ENCODE measurements at regions not wholly inside any gene's neighbourhood (a gene's known extent, or its start where the extent isn't known, plus 50 kb on each side); places are given as distances from the start of the nearest gene placed in this dataset.
A peak's percentile ranks its signal among the peaks of the same experiment; 100 is the strongest.
"Not testable (repeated sequence)": the region's sequence is repeated elsewhere in the genome, so short reads cannot be mapped to it uniquely, and the experiment has no call there.

DNA sequence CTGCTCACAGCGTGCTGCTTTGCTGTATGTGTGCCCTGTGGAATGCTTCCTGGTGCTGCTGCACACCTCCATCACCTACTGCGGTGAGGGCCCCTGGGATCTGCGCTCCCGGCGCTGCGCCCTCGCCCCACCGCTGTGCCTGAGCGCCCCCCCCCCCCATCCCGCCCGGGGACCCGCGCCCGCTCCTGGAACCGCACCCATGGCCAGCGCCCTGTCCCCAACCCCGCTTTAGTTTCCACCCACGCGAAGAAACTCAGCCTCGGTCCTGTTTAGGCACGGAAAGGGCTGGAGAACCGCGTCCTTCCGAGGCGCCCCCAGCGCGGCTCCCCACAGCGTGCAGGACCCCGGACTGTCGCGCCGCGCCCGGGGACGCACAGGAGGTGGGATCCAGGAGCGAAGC, 265.5 kb downstream of the POTEB3 start:
- H3K4me1 Mint-ChIP-seq (ENCODE audit: low read depth); H3K27me3 Mint-ChIP-seq; H3K9me3 Mint-ChIP-seq (ENCODE audit: low read depth); H3K36me3 Mint-ChIP-seq (ENCODE audit: insufficient read depth); DNase-seq (ENCODE audit: low spot score, unreplicated experiment); H3K4me3 Mint-ChIP-seq (ENCODE audit: low read depth); H3K27ac Mint-ChIP-seq: not testable (repeated sequence)

DNA sequence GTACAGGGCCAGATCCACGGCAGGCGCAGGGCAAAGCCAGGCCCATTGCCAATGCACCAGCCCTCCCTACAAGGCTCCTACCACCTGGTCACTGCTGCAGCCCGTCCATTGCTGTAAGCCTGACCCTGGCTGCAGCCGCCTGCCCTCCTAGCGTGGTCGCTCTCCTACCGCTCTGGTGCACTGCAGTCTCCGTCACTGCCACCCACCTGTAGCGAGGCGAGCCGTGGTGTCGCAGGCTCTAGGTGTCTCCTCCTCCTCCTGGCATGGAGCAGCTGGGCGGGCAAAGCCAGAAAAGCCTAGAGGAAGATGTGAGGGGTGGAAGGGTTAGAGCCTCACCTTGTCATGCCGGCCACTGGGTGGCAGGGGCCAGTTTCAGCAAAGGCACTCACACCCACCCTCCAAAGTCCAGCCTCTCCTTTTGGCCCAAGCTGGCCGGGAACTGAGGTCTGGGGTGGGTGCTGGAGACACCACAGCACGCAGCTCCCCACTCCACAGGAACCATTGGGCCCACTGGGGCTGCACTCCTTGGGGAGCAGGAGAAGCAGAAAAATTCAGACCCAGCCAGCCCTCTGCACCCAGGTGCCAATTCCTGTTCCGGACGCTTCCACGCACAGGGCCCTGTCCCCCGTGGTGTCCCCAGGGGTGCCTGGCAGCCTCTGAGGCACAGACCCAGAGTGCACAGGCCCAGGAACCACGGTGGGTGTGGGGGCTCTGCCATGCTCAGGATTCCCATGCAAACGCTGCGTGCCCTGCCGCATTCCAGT, 285.3 kb upstream of the POTEB2 start:
- DNase-seq (ENCODE audit: low spot score, unreplicated experiment); H3K4me3 Mint-ChIP-seq (ENCODE audit: low read depth); H3K4me1 Mint-ChIP-seq (ENCODE audit: low read depth); H3K27me3 Mint-ChIP-seq; H3K27ac Mint-ChIP-seq; H3K9me3 Mint-ChIP-seq (ENCODE audit: low read depth); H3K36me3 Mint-ChIP-seq (ENCODE audit: insufficient read depth): not testable (repeated sequence)

GRCh38 chr15:21148136-21148535, 282.0 kb upstream of the POTEB2 start:
- H3K4me1 Mint-ChIP-seq (ENCODE audit: low read depth); H3K27me3 Mint-ChIP-seq; H3K36me3 Mint-ChIP-seq (ENCODE audit: insufficient read depth); H3K27ac Mint-ChIP-seq; H3K9me3 Mint-ChIP-seq (ENCODE audit: low read depth); DNase-seq (ENCODE audit: low spot score, unreplicated experiment); H3K4me3 Mint-ChIP-seq (ENCODE audit: low read depth): not testable (repeated sequence)

DNA sequence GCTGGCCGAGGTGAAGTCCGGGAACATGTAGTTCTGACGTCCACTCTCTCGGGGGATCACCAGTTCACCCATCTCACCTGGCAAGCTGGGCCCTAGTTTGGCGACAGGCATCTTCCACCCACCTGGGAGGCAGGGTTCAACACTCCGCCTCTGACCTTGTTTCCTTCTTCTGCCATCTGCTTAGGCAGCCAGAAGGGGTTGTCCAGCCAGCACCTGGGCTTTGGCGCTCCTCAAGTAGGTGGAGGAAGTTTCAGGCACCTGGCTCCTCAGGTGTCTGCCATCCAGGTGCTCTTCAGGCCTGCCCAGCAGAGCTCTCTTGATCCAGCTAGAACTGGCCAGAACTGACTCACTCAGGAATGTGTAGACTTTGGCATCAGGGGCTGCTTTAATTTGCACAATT, 267.8 kb upstream of the POTEB2 start:
- H3K4me1 Mint-ChIP-seq (ENCODE audit: low read depth); H3K9me3 Mint-ChIP-seq (ENCODE audit: low read depth); H3K4me3 Mint-ChIP-seq (ENCODE audit: low read depth); DNase-seq (ENCODE audit: low spot score, unreplicated experiment); H3K27me3 Mint-ChIP-seq; H3K36me3 Mint-ChIP-seq (ENCODE audit: insufficient read depth); H3K27ac Mint-ChIP-seq: not testable (repeated sequence)

DNA sequence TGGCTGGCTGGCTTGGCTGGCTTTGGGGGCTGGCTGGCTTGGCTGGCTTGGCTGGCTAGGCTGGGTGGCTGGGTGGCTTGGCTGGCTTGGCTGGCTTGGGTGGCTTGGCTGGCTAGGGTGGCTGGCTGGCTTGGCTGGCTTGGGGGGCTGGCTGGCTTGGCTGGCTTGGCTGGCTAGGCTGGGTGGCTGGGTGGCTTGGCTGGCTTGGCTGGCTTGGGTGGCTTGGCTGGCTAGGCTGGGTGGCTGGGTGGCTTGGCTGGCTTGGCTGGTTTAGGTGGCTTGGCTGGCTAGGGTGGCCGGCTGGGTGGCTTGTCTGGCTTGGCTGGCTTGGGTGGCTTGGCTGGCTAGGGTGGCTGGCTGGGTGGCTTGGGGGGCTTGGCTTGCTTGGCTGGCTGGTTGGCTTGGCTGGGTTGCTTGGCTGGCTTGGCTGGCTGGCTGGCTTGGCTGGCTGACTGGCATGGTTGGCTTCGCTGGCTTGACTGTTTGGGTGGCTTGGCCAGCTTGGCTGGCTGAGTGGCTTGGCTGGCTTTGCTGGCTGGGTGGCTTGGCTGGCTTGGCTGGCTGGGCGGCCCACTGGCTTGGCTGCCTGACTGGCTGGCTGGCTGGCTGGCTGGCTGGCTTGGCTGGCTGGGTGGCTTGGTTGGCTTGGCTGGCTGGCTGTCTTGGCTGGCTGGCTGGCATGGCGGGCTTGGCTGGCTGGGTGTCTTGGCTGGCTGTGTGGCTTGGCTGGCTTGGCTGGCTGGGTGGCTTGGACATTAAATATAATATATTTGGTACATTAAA, 246.3 kb upstream of the POTEB2 start:
- H3K36me3 Mint-ChIP-seq (ENCODE audit: insufficient read depth); DNase-seq (ENCODE audit: low spot score, unreplicated experiment); H3K4me3 Mint-ChIP-seq (ENCODE audit: low read depth); H3K27me3 Mint-ChIP-seq; H3K9me3 Mint-ChIP-seq (ENCODE audit: low read depth); H3K27ac Mint-ChIP-seq; H3K4me1 Mint-ChIP-seq (ENCODE audit: low read depth): not testable (repeated sequence)

DNA sequence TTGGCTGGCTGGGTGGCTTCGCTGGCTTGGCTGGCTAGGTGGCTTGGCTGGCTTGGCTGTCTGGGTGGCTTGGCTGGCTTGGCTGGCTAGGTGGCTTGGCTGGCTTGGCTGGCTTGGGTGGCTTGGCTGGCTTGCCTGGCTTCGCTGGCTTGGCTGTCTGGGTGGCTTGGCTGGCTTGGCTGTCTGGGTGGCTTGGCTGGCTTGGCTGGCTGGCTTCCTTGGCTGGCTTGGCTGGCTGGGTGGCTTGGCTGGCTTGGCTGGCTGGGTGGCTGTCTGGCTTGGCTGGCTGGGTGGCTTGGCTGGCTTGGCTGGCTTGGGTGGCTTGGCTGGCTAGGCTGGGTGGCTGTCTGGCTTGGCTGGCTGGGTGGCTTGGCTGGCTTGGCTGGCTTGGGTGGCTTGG, 245.7 kb upstream of the POTEB2 start:
- H3K36me3 Mint-ChIP-seq (ENCODE audit: insufficient read depth); H3K27ac Mint-ChIP-seq; H3K9me3 Mint-ChIP-seq (ENCODE audit: low read depth); H3K4me3 Mint-ChIP-seq (ENCODE audit: low read depth); H3K4me1 Mint-ChIP-seq (ENCODE audit: low read depth); H3K27me3 Mint-ChIP-seq: not testable (repeated sequence)
- peak; percentile 17 for DNase-seq (ENCODE audit: low spot score, unreplicated experiment)

- not testable (repeated sequence) for H3K36me3 Mint-ChIP-seq (ENCODE audit: insufficient read depth); DNase-seq (ENCODE audit: low spot score, unreplicated experiment); H3K4me1 Mint-ChIP-seq (ENCODE audit: low read depth); H3K27me3 Mint-ChIP-seq; H3K9me3 Mint-ChIP-seq (ENCODE audit: low read depth); H3K27ac Mint-ChIP-seq; H3K4me3 Mint-ChIP-seq (ENCODE audit: low read depth)
These were observed 245.1 kb upstream of the POTEB2 start for GRCh38 chr15:21111172-21111571.

DNA sequence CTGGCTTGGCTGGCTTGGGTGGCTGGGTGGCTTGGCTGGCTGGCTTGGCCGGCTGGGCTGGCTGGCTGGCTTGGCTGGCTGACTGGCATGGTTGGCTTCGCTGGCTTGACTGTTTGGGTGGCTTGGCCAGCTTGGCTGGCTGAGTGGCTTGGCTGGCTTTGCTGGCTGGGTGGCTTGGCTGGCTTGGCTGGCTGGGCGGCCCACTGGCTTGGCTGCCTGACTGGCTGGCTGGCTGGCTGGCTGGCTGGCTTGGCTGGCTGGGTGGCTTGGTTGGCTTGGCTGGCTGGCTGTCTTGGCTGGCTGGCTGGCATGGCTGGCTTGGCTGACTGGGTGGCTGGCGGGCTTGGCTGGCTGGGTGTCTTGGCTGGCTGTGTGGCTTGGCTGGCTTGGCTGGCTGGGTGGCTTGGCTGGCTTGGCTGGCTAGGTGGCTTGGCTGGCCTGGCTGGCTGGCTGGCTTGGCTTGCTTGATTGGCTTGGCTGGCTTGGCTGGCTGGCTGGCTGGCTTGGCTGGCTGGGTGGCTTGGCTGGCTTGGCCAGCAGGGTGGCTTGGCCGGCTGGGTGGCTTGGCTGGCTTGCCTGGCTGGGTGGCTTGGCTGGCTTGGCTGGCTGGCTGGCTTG, 244.2 kb upstream of the POTEB2 start:
- not testable (repeated sequence) for H3K4me1 Mint-ChIP-seq (ENCODE audit: low read depth); H3K9me3 Mint-ChIP-seq (ENCODE audit: low read depth); H3K27me3 Mint-ChIP-seq; H3K4me3 Mint-ChIP-seq (ENCODE audit: low read depth); H3K36me3 Mint-ChIP-seq (ENCODE audit: insufficient read depth); H3K27ac Mint-ChIP-seq
- peak; percentile 64 for DNase-seq (ENCODE audit: low spot score, unreplicated experiment)

DNA sequence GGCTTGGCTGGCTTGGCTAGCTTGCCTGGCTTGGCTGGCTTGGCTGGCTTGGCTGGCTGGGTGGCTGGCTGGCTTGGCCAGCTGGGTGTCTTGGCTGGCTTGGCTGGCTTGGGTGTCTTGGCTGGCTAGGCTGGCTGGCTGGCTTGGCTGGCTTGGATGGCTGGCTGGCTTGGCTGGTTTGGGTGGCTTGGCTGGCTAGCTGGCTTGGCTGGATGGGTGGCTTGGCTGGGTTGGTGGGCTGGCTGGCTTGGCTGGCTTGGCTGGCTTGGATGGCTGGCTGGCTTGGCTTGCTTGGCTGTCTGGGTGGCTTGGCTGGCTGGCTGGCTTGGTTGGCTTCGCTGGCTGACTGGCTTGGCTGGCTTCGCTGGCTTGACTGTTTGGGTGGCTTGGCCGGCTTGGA, 242.3 kb upstream of the POTEB2 start:
- H3K4me1 Mint-ChIP-seq (ENCODE audit: low read depth); H3K27me3 Mint-ChIP-seq; DNase-seq (ENCODE audit: low spot score, unreplicated experiment); H3K4me3 Mint-ChIP-seq (ENCODE audit: low read depth); H3K27ac Mint-ChIP-seq; H3K9me3 Mint-ChIP-seq (ENCODE audit: low read depth); H3K36me3 Mint-ChIP-seq (ENCODE audit: insufficient read depth): not testable (repeated sequence)

DNA sequence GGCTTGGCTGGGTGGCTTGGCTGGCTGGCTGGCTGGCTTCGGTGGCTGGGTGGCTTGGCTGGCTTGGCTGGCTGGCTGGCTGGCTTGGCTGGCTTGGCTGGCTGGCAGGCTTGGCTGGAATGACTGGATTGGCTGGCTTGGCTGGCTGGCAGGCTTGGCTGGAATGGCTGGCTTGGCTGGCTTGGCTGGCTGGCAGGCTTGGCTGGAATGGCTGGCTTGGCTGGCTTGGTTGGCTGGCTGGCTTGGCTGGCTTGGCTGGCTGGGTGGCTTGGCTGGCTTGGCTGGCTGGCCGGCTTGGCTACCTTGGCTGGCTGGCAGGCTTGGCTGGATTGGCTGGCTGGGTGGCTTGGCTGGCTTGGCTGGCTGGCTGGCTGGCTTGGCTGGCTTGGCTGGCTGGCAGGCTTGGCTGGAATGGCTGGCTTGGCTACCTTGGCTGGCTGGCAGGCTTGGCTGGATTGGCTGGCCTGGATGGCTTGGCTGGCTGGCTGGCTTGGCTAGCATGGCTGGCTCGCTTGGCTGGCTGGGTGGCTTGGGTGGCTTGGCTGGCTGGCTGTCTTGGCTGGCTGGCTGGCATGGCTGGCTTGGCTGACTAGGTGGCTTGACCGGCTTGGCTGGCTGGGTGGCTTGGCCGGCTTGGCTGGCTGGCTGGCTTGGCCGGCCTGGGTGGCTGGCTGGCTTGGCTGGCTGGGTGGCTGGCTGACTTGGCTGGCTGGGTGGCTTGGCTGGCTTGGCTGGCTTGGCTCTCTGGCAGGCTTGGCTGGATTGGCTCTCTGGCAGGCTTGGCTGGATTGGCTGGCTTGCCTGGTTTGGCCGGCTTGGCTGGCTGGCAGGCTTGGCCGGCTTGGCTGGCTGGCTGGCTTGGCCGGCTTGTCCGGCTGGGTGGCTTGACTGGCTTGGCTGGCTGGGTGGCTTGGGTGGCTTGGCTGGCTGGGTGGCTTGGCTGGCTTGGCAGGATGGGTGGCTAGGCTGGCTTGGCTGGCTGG, 241.6 kb upstream of the POTEB2 start:
- H3K36me3 Mint-ChIP-seq (ENCODE audit: insufficient read depth); H3K9me3 Mint-ChIP-seq (ENCODE audit: low read depth); H3K4me3 Mint-ChIP-seq (ENCODE audit: low read depth); H3K27me3 Mint-ChIP-seq; H3K27ac Mint-ChIP-seq; H3K4me1 Mint-ChIP-seq (ENCODE audit: low read depth): not testable (repeated sequence)
- DNase-seq (ENCODE audit: low spot score, unreplicated experiment), result peak; percentile 38

GRCh38 chr15:21096599-21096998, 230.5 kb upstream of the POTEB2 start:
- H3K4me3 Mint-ChIP-seq (ENCODE audit: low read depth); H3K27ac Mint-ChIP-seq; H3K36me3 Mint-ChIP-seq (ENCODE audit: insufficient read depth); H3K27me3 Mint-ChIP-seq; DNase-seq (ENCODE audit: low spot score, unreplicated experiment); H3K9me3 Mint-ChIP-seq (ENCODE audit: low read depth); H3K4me1 Mint-ChIP-seq (ENCODE audit: low read depth): not testable (repeated sequence)

GRCh38 chr15:21079544-21079943, 213.4 kb upstream of the POTEB2 start:
- H3K4me1 Mint-ChIP-seq (ENCODE audit: low read depth), result not testable (repeated sequence)

More at GRCh38 chr15:21079544-21079943, 213.4 kb upstream of the POTEB2 start:
- not testable (repeated sequence) for H3K9me3 Mint-ChIP-seq (ENCODE audit: low read depth); DNase-seq (ENCODE audit: low spot score, unreplicated experiment); H3K4me3 Mint-ChIP-seq (ENCODE audit: low read depth); H3K36me3 Mint-ChIP-seq (ENCODE audit: insufficient read depth); H3K27me3 Mint-ChIP-seq; H3K27ac Mint-ChIP-seq
